Endometrial microvascular endothelial cells (primary cell): ENCODE measurements at regions not wholly inside any gene's neighbourhood (a gene's known extent, or its start where the extent isn't known, plus 50 kb on each side); places are given as distances from the start of the nearest gene placed in this dataset.

Source experiments
- in situ Hi-C: cut with HindIII; loops from 2 replicates; pipeline ENCODE4 v1.10.0; 2017; ENCODE audit warnings: low sequenced_read_pairs, low pct_unique_long_range_greater_than_20kb; ENCODE audit errors: inconsistent ontology term

- in situ Hi-C loops, result no loop called here
Measured at GRCh38 chr16:86964796-86965241, 352.4 kb downstream of the C16orf95 start.

- in situ Hi-C loops, result no loop called here
Measured at GRCh38 chr16:86965331-86965730, 351.9 kb downstream of the C16orf95 start.

GRCh38 chr16:86965840-86966550, 351.2 kb downstream of the C16orf95 start:
- in situ Hi-C loops, result no loop called here

DNA sequence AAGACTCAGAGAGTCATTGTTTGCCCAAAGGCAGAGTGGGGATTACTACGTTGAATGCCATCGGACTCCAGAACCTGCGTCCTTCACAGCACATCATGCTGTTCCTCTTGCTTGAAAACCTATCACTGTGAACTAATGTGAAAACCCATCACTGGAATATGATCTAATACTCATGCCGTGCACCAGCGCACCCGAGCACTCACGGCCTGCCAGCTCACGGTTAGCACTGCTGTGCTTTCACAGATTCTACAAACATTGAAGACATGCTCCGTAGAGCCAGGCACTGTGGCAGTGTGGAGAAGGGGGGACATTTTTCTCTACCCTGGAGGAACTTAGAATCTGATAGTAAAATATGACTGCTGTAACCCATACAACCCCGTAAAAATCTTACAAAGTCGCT, 350.4 kb downstream of the C16orf95 start:
- in situ Hi-C loops, result no loop called here

GRCh38 chr16:86968866-86969265, 348.3 kb downstream of the C16orf95 start:
- in situ Hi-C loops, result no loop called here

DNA sequence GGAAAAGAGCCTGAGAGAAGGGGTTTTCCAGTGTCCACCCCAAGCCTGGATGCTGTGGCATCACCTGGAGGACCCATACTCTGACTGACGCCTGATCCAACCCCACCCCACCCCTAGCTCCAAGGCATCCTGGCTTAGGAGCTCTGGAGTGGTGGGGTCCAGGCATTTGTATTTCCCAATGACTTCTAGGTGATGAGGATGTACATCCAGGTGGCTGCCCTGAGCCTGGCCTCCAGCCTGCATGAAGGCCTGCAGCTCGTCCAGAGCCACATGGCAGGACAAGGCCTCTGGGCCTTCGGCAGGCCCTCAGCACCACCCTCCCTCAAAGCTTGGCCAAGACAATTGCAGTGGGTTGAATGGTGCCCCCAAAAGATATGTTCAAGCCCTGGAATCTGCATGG, 347.5 kb downstream of the C16orf95 start:
- in situ Hi-C loops, result no loop called here

DNA sequence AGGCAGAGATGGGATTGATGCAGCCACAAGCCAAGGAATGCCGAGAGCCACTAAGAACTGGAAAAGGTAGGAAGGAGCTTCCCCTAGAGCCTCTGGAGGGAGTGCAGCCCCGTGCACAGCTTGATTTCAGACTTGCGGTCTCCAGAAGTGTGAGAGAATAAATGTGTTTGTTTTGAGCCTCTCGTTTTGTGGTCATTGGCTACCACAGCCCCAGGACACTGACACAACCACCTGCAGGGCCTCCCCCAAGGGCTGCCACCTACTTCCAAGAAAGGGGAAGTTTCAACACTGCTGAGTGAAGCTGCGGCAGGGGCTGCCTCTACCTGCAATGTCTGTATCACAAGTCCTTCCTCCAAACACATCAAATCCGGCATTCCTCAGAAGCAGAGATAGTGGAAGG, 346.9 kb downstream of the C16orf95 start:
- in situ Hi-C loops, result no loop called here

DNA sequence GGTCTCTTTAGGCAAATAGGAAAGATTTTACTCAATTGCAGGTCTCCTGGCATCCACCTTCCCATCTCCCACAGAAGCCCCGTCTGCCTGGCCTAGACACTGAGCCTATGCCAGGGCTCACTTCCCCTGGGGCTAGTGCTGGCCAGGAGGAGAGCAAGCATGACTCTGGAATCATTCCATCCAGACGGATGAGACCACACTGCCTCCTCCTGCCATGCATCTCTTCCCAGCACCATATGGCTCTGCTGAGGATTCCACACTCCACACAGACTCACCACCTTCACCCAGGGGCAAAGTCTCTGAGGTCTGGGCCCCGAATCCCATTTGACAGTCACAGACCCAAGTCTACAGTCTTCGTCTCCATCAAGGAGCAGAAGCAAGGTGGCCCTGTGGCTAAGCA, 346.5 kb downstream of the C16orf95 start:
- in situ Hi-C loops, result no loop called here

- in situ Hi-C loops, result no loop called here
Measured at GRCh38 chr16:86971251-86971650, 345.9 kb downstream of the C16orf95 start.

- in situ Hi-C loops, result no loop called here
Measured at GRCh38 chr16:86974120-86974519, 343.1 kb downstream of the C16orf95 start.

DNA sequence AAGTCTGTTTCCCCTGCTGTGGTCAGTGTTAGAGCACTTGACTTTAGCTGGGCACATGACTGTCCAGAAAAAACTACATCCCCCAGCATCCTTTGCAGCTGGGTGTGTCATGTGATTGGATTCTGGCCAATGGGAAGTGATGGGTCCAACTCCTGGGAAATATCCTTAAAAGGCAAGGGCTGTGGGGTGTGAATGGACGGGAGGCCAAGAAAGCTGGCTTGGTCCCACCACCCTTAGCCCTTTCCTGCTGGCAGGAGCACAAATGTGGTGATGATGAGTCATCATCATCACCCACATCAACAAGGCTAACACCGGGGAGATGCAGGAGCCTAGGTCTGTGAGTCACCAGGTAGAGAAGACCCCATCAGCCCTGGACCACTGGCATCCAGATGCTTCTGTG, 341.7 kb downstream of the C16orf95 start:
- in situ Hi-C loops, result no loop called here

GRCh38 chr16:86977076-86977676, 340.0 kb downstream of the C16orf95 start:
- in situ Hi-C loops, result no loop called here

GRCh38 chr16:86978445-86979030, 338.7 kb downstream of the C16orf95 start:
- in situ Hi-C loops, result no loop called here

DNA sequence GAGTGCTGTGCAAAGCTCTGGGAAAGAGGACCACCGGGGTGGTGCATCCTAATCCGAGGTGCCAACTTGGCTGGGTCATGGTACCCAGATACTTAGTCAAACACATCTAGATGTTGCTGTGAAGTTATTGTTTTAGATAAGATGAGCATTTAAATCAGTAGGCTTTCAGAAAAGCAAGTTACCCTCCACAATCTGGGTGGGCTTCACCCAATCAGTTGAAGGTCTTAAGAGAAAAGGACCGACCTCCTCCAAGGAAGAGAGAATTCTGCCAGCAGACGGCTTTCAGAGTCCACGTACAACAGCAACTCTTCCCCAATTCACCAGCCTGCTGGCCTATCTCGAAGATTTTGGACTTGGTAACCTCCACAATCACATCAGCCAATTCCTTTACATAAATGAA, 338.1 kb downstream of the C16orf95 start:
- in situ Hi-C loops, result no loop called here

GRCh38 chr16:86979984-86980553, 337.1 kb downstream of the C16orf95 start:
- in situ Hi-C loops, result no loop called here

GRCh38 chr16:86980644-86981043, 336.5 kb downstream of the C16orf95 start:
- in situ Hi-C loops, result no loop called here

GRCh38 chr16:86982347-86982596, 334.9 kb downstream of the C16orf95 start:
- in situ Hi-C loops, result no loop called here

- in situ Hi-C loops, result no loop called here
Measured at GRCh38 chr16:86982912-86983311, 334.3 kb downstream of the C16orf95 start.

DNA sequence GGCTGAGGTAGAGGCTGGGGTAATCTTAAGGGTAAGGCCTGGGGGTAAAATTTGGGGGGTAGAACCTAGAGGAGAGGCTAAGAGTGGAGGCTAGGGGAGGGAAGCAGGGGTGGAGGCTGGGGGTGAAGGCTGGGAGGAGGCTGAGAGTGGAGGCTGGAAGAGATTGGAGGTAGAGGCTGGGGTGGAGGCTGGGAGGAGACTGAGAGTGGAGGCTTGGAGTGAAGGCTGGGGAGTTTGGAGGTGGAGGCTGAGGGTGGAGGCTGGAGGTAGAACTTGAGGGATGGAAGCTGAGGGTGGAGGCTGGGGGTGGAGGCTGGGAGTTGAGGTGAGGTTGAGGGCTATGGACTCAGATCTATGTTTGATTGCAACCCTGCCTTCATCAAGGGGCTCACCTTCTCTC, 333.6 kb downstream of the C16orf95 start:
- in situ Hi-C loops, result no loop called here

DNA sequence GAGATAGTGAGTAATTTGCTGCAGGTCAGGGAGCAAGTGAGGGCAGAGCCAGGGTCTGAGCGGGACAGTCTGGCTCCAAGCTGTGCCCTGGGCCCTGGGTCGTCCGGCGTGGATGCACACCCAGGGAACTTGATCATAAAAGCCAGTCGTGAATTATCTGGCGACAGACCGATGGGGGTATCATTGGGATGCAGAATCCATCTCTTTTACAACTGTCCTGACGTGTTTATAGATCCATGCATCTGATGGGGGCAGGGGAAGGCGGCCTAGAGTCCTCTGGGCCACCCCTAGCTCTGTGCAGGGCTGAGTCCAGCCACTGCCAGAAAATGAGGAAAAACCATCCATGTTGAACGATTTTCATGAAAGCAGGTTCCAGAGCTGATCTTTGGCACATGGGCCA, 332.8 kb downstream of the C16orf95 start:
- in situ Hi-C loops, result no loop called here
